Ovary (tissue), 7 donors: ENCODE measurements at regions not wholly inside any gene's neighbourhood (a gene's known extent, or its start where the extent isn't known, plus 50 kb on each side); places are given as distances from the start of the nearest gene placed in this dataset.

Experiments used
- DNase-seq, 5 donors: peaks; one replicate each; pipeline ENCODE4 v3.0.0-alpha.2; 2019 to 2020
- H3K27ac ChIP-seq, 2 donors: fragments of 200-600 bp; one replicate each; pipeline versions ENCODE4 v1.5.1 to v1.8.0; 2019 to 2022
- H3K27me3 ChIP-seq: fragments of 200-600 bp; one replicate; pipeline ENCODE4 v1.8.0; 2022
- H3K36me3 ChIP-seq: fragments of 200-600 bp; sonication (generic); one replicate; pipeline ENCODE4 v1.5.1; 2019
- H3K4me1 ChIP-seq: one replicate; pipeline ENCODE4 v1.8.1; 2013; ENCODE audit warnings: mild to moderate bottlenecking, moderate library complexity; ENCODE audit not compliant: insufficient read depth
- H3K4me3 ChIP-seq: fragments of 200-600 bp; sonication (generic); one replicate; pipeline ENCODE4 v1.5.1; 2017
- H3K9me3 ChIP-seq, 2 donors: fragments of 200-600 bp in 1 of 2; sonication (generic) in 1 of 2; one replicate each; pipeline versions ENCODE4 v1.5.1 to v1.8.1; 2013 to 2019; ENCODE audit warnings: mild to moderate bottlenecking in 1 of 2, moderate library complexity in 1 of 2
- EP300 ChIP-seq: sonication (generic); formaldehyde crosslinking; IDR thresholded peaks from one replicate; pipeline ENCODE4 v1.6.1; 2017; ENCODE audit warnings: antibody characterized with exemption
- POLR2A ChIP-seq: fragments of 450-650 bp; IDR thresholded peaks from one replicate; pipeline ENCODE4 v1.6.1; 2017; ENCODE audit warnings: antibody characterized with exemption, mild to moderate bottlenecking, moderate library complexity
- WGBS, 3 donors: extraction: QIAGEN DNeasy Blood & Tissue Kit in 1 of 3; methylation state at CpG; one replicate each; pipeline versions ENCODE4 v1.1.5 to v1.1.7; 2013 to 2017; 5-methylcytosine and 5-hydroxymethylcytosine counted together
- intact Hi-C, 4 donors: fragments of 100-400 bp; cut with DNase I; formaldehyde crosslinking; loops; one replicate each; pipeline versions ENCODE4 v1.11.0 to v1.15.1; 2022 to 2023
- TF ChIP-seq, protein P1 (sequence below), 3 donors: fragments of 450-650 bp in 2 of 3; fragments of 200-600 bp in 1 of 3; IDR thresholded peaks; one replicate each; pipeline versions ENCODE4 v1.5.1 to v1.8.0; 2016 to 2022; ENCODE audit warnings: antibody characterized with exemption in 3 of 3, mild to moderate bottlenecking in 1 of 3
- donor health status: DM: no; HTN: no; CAD: no; lungs with moderate emphysema.
- donor health status: DM: no; HTN: no; CAD: no.
- donor health status: Bipolar disorder and iron deficiency.
- donor health status: DM: no; HTN: no; CAD: no.
- donor health status: DM: yes; HTN: yes; CAD: no.

DNA sequence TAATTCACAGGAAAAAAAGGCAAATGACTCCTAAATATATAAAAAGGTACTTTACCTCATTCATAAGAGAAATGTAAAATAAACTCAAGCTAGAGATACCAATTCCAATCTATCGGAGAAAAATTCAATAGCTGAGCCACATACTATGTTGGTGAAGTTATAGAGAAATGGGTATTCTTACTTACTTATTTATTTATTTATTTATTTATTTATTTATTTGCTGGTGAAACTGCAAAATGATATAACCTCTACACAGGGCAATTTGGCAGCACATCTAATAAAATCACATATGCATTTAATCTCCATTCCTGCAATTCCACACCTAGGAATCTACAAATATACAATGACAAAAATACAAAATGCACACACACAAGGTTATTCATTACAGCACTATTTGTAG is 117.5 kb upstream of the TMEM168 start:
- WGBS, 3 donors, result 91 to 100% (median 98%) methylated on average over 1 of the region's 1 CpG
- Histone ChIP-seq H3K9me3 (peaks cover 0 to 6% of the 10 kb centered on the region in 2 donors), H3K27ac (no peak overlapping the region), H3K27me3 (no peaks in the 10 kb centered on the region), H3K36me3 (no peaks in the 10 kb centered on the region), H3K4me1 (no peaks in the 10 kb centered on the region), H3K4me3 (no peak overlapping the region)
- intact Hi-C loops, result no loop called here
- TF ChIP-seq EP300 (no peak), POLR2A (no peak)
- TF ChIP-seq, protein P1, sequence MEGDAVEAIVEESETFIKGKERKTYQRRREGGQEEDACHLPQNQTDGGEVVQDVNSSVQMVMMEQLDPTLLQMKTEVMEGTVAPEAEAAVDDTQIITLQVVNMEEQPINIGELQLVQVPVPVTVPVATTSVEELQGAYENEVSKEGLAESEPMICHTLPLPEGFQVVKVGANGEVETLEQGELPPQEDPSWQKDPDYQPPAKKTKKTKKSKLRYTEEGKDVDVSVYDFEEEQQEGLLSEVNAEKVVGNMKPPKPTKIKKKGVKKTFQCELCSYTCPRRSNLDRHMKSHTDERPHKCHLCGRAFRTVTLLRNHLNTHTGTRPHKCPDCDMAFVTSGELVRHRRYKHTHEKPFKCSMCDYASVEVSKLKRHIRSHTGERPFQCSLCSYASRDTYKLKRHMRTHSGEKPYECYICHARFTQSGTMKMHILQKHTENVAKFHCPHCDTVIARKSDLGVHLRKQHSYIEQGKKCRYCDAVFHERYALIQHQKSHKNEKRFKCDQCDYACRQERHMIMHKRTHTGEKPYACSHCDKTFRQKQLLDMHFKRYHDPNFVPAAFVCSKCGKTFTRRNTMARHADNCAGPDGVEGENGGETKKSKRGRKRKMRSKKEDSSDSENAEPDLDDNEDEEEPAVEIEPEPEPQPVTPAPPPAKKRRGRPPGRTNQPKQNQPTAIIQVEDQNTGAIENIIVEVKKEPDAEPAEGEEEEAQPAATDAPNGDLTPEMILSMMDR (IDR thresholded peaks at IDR 0.05), result no peak
- no peak for DNase-seq

DNA sequence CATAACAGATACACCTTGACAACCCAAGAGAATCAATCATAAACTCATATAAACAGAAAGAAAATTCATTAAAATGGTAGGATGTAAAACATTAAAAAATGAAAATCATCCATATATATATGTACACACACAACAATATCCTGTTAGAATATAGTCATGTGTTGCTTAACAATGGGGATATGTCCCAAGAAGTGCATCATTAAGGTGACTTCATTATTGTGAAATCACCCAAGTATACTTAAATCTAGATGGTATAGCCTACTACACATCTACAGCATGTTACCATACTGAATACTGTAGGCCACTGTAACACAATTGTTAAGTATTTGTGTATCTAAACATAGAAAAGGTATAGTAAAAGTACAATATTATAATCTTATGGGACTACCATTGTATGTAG is 115.8 kb upstream of the TMEM168 start:
- no peak overlapping the region for H3K27ac ChIP-seq
- H3K27me3 ChIP-seq, result no peaks in the 10 kb centered on the region
- H3K4me1 ChIP-seq, result no peaks in the 10 kb centered on the region
- intact Hi-C loops, result no loop called here
- no peaks in the 10 kb centered on the region for H3K36me3 ChIP-seq
- peaks cover 0 to 1% of the 10 kb centered on the region in 2 donors for H3K9me3 ChIP-seq
- H3K4me3 ChIP-seq, result no peak overlapping the region
- DNase-seq, result no peak
- TF ChIP-seq, protein P1 (IDR thresholded peaks at IDR 0.05), result no peak
- TF ChIP-seq EP300 (no peak), POLR2A (no peak)

DNA sequence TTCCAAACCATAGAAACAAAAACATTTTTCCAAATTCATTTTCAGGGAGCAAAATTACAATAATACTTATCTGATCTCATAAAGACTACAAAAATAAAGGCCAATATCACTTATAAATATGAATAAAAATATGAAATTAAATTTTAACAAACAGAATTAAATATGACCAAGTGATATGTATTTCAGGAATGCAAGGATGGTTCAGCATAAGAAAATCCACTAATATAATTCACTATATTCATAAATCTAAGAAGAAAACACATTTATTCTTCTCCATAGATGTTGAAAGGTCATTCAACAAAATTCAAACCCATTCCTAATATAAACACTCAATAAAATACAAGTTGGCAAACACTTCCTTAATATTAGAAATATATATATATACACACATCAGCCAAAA is 115.2 kb upstream of the TMEM168 start:
- Histone ChIP-seq H3K27me3 (no peaks in the 10 kb centered on the region), H3K9me3 (no peaks in the 10 kb centered on the region), H3K27ac (no peak overlapping the region), H3K36me3 (no peaks in the 10 kb centered on the region), H3K4me3 (no peak overlapping the region), H3K4me1 (no peaks in the 10 kb centered on the region)
- intact Hi-C loops, result no loop called here
- no peak for DNase-seq
- TF ChIP-seq EP300 (no peak), POLR2A (no peak)
- TF ChIP-seq, protein P1 (IDR thresholded peaks at IDR 0.05), result no peak

DNA sequence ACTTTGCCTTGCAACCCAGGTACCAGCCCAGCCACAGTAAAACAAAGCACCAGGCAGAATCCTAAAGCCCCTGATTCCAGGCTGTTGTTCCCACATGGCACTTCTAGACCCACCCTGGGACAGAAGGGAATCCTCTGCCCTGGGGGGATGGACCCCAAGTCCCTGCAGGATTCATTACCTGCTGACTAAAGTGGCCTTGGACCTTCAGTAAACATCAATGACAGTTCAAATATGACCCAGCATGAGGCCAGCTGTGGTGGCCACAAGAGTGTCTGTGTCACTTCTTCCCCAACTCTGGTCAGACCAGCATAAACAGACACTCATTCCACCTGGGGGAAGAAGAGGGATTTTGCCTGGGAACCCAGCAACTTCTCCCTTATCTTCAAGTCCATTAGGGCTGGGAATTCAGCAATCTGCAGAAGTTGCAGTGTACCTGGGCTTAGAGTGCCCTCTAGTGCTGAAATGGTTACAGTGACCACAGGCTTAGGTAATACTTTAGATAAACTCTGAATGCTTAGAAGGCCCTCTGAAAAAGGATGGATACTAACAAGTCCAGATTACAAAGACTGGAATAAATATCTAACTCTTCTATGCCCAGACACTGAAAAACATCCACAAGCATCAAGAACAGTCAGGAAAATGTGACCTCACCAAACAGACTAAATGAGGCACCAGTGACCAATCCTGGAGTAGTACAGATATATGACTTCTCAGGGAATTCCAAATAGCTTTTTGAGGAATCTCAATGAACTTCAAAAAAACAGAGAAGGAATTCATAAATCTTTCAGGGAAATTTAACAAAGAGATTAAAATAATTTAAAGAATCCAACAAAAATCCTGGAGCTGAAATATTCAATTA is 108.5 kb upstream of the TMEM168 start:
- Histone ChIP-seq H3K36me3 (no peaks in the 10 kb centered on the region), H3K27me3 (no peaks in the 10 kb centered on the region), H3K27ac (no peak overlapping the region), H3K4me3 (no peak overlapping the region), H3K4me1 (no peaks in the 10 kb centered on the region), H3K9me3 (no peaks in the 10 kb centered on the region)
- intact Hi-C loops, result no loop called here
- no peak for DNase-seq
- no peak for TF ChIP-seq POLR2A
- TF ChIP-seq, protein P1 (IDR thresholded peaks at IDR 0.05), result no peak
- TF ChIP-seq EP300, result no peak
